ENCODE measurements at regions not wholly inside any gene's neighbourhood (a gene's known extent, or its start where the extent isn't known, plus 50 kb on each side); places are given as distances from the start of the nearest gene placed in this dataset.
"Not testable (repeated sequence)": the region's sequence is repeated elsewhere in the genome, so short reads cannot be mapped to it uniquely, and the experiment has no call there.

DNA sequence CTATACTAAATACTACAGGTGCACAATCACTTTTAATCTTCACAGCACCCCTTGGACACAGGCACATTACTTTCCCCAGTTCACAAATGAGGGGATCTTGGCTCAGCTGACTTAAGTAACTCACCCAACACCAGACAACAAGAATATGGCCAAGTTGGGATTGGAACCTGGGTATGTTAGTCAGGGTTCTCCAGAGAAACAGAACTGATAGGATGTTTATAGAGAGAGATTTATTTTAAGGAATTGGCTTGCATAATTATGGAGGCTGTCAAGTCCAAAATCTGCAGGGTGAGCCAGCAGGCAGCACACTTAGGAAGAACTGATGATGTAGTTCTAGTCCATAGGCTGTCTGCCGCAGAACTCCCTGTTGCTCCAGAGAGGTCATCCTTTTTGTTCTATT is 312.9 kb downstream of the MAN2A1 start:
- Mint-ChIP-seq H3K27me3 (ENCODE audit: unreplicated experiment) (no peaks in the 10 kb centered on the region), H3K9me3 (ENCODE audit: low read depth, unreplicated experiment) (peaks cover 4% of the 10 kb centered on the region), H3K36me3 (ENCODE audit: insufficient read depth, unreplicated experiment) (no peaks in the 10 kb centered on the region), H3K4me1 (ENCODE audit: low read depth, unreplicated experiment) (peaks cover 9% of the 10 kb centered on the region), H3K27ac (ENCODE audit: unreplicated experiment) (no peak overlapping the region), H3K4me3 (ENCODE audit: low read depth, unreplicated experiment) (no peak overlapping the region)
- intact Hi-C loops (cut with micrococcal nuclease; ENCODE audit: unreplicated experiment), result no loop called here
- no peak for DNase-seq
- CTCF ChIA-PET, result no interaction called here
- BruUV-seq (replicated peaks), result no TSS peak
- TF ChIP-seq, protein P1, sequence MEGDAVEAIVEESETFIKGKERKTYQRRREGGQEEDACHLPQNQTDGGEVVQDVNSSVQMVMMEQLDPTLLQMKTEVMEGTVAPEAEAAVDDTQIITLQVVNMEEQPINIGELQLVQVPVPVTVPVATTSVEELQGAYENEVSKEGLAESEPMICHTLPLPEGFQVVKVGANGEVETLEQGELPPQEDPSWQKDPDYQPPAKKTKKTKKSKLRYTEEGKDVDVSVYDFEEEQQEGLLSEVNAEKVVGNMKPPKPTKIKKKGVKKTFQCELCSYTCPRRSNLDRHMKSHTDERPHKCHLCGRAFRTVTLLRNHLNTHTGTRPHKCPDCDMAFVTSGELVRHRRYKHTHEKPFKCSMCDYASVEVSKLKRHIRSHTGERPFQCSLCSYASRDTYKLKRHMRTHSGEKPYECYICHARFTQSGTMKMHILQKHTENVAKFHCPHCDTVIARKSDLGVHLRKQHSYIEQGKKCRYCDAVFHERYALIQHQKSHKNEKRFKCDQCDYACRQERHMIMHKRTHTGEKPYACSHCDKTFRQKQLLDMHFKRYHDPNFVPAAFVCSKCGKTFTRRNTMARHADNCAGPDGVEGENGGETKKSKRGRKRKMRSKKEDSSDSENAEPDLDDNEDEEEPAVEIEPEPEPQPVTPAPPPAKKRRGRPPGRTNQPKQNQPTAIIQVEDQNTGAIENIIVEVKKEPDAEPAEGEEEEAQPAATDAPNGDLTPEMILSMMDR (IDR thresholded peaks at IDR 0.05; ENCODE audit: unreplicated experiment), result no peak

DNA sequence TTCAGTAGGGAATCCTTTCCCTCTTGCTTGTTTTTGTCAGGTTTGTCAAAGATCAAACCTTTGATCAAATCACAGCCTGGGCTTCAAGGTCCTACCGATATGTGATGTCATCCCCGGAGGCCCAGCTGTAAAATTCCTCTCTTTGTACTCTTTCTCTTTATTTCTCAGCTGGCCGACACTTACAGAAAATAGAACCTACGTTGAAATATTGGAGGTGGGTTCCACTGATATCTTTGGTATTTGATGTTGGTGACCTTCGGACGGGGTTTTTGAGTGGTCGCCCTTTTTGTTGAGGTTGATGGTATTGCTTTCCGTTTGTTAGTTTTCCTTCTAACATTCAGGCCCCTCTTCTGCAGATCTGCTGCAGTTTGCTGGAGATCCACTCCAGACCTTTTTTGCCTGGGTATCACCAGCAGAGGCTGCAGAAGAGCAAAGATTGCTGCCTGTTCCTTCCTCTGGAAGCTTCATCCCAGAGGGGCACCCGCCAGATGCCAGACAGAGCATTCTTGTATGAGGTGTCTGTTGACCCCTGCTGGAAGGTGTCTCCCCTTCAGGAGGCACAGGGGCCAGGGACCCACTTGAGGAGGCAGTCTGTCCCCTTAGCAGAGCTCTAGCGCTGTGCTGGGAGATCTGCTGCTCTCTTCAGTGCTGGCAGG is 316.3 kb downstream of the MAN2A1 start:
- intact Hi-C loops (cut with micrococcal nuclease; ENCODE audit: unreplicated experiment); H3K4me3 Mint-ChIP-seq (ENCODE audit: low read depth, unreplicated experiment); BruUV-seq (replicated peaks); CTCF ChIA-PET; DNase-seq; H3K4me1 Mint-ChIP-seq (ENCODE audit: low read depth, unreplicated experiment); H3K27ac Mint-ChIP-seq (ENCODE audit: unreplicated experiment); H3K27me3 Mint-ChIP-seq (ENCODE audit: unreplicated experiment); H3K9me3 Mint-ChIP-seq (ENCODE audit: low read depth, unreplicated experiment); H3K36me3 Mint-ChIP-seq (ENCODE audit: insufficient read depth, unreplicated experiment): not testable (repeated sequence)

DNA sequence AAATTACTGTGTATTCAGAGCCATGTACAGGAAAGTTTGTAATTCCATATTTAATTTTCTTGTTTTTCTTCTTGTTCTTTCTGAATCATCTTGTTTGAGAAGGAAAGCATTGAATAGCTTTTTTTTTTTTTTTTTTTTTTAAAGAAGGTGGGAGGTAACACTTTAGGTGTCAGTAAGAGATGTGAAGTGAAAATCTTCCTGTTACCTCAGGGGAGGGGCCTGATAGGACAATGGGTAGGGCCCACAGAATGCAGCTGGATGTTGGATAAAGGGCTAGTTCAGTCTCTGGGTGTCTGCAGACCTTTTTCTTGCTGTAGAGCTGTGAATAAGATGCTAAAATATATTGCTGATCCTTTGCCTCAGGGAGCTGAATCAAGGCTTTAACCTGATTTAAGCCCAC is 317.4 kb downstream of the MAN2A1 start:
- intact Hi-C loops (cut with micrococcal nuclease; ENCODE audit: unreplicated experiment), result no loop called here
- TF ChIP-seq, protein P1 (IDR thresholded peaks at IDR 0.05; ENCODE audit: unreplicated experiment), result no peak
- Mint-ChIP-seq H3K27ac (ENCODE audit: unreplicated experiment) (no peak overlapping the region), H3K36me3 (ENCODE audit: insufficient read depth, unreplicated experiment) (no peaks in the 10 kb centered on the region), H3K4me3 (ENCODE audit: low read depth, unreplicated experiment) (no peak overlapping the region), H3K4me1 (ENCODE audit: low read depth, unreplicated experiment) (no peaks in the 10 kb centered on the region), H3K9me3 (ENCODE audit: low read depth, unreplicated experiment) (no peaks in the 10 kb centered on the region), H3K27me3 (ENCODE audit: unreplicated experiment) (no peaks in the 10 kb centered on the region)
- BruUV-seq (replicated peaks), result no TSS peak
- DNase-seq, result no peak
- CTCF ChIA-PET, result no interaction called here

DNA sequence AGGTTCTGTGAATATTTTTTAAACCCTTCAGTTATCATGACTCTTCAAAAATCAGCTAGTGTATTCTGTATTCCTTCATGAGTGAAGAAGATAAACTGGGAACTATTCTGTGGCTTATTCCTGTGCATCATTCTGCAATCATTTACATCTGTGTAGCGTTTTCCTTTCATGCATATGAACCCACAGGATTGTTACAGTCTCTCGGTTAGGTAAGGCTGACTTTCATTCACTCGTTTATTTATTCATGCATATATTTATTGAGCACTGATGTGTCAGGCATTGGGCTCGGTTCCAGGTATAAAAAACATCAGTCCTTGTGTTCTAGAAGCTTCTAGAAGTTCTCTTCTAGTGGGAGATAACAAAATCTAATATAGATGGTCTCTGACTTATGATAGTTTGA is 318.4 kb downstream of the MAN2A1 start:
- TF ChIP-seq, protein P1 (IDR thresholded peaks at IDR 0.05; ENCODE audit: unreplicated experiment), result no peak
- CTCF ChIA-PET, result no interaction called here
- intact Hi-C loops (cut with micrococcal nuclease; ENCODE audit: unreplicated experiment), result no loop called here

DNA sequence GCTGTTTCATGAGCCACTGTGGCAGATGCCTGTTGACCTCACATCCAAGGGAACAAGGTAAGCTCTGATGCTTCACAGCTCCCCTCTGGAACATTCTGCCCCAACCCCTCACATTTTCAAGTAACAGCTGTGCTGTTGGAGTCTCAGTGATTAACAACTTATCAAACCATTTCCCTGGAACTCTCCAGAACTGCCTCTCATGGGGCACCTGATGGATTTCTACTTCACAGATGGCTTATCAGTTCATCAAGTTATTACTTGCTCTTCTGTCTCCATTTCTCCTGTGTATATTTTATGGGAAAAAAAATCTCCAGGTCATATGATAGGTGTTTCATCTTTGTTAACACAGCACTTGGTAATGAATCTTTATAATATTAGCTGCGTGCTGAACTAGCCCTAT is 322.4 kb downstream of the MAN2A1 start:
- no peak for DNase-seq
- H3K4me3 Mint-ChIP-seq (ENCODE audit: low read depth, unreplicated experiment), result no peak overlapping the region
- no peaks in the 10 kb centered on the region for H3K27me3 Mint-ChIP-seq (ENCODE audit: unreplicated experiment)
- no peaks in the 10 kb centered on the region for H3K36me3 Mint-ChIP-seq (ENCODE audit: insufficient read depth, unreplicated experiment)
- H3K4me1 Mint-ChIP-seq (ENCODE audit: low read depth, unreplicated experiment), result no peaks in the 10 kb centered on the region
- BruUV-seq (replicated peaks), result no TSS peak
- no peak overlapping the region for H3K27ac Mint-ChIP-seq (ENCODE audit: unreplicated experiment)
- intact Hi-C loops (cut with micrococcal nuclease; ENCODE audit: unreplicated experiment), result no loop called here
- peaks cover 6% of the 10 kb centered on the region for H3K9me3 Mint-ChIP-seq (ENCODE audit: low read depth, unreplicated experiment)
- TF ChIP-seq, protein P1 (IDR thresholded peaks at IDR 0.05; ENCODE audit: unreplicated experiment), result no peak
- CTCF ChIA-PET, result interaction anchor here (0.6 kb wide), 1 partner anchor 1601 kb away, joined by 3 read pairs; no protein-coding TSS in a partner anchor

More for the DNA sequence above, 318.4 kb downstream of the MAN2A1 start:
- no TSS peak for BruUV-seq (replicated peaks)
- DNase-seq, result no peak
- Mint-ChIP-seq H3K9me3 (ENCODE audit: low read depth, unreplicated experiment) (no peaks in the 10 kb centered on the region), H3K27ac (ENCODE audit: unreplicated experiment) (no peak overlapping the region), H3K27me3 (ENCODE audit: unreplicated experiment) (no peaks in the 10 kb centered on the region), H3K4me1 (ENCODE audit: low read depth, unreplicated experiment) (no peaks in the 10 kb centered on the region), H3K4me3 (ENCODE audit: low read depth, unreplicated experiment) (no peak overlapping the region), H3K36me3 (ENCODE audit: insufficient read depth, unreplicated experiment) (no peaks in the 10 kb centered on the region)

Data from Calu3 (cell line).